ENCODE measurements at regions not wholly inside any gene's neighbourhood (a gene's known extent, or its start where the extent isn't known, plus 50 kb on each side); places are given as distances from the start of the nearest gene placed in this dataset.

DNA sequence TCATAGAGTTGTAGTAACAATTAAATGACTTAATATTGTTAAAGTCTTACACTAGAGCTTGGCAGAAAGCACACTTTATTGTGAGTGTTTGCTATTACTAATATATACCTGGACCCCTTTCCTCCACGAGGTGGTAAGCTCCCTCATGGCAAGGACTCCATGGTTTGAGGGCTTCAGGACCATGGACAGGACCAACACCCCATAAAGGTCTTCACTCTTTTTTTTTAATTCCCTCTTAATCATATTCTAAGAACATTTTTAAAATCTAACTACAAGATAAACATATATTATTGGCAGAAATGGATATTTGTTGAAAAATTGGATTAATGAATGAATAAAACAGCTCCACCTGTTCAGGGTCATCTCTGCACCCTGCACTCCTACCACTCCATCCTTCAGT, 154.5 kb downstream of the CBLN1 start:
- DNase-seq = no peak

DNA sequence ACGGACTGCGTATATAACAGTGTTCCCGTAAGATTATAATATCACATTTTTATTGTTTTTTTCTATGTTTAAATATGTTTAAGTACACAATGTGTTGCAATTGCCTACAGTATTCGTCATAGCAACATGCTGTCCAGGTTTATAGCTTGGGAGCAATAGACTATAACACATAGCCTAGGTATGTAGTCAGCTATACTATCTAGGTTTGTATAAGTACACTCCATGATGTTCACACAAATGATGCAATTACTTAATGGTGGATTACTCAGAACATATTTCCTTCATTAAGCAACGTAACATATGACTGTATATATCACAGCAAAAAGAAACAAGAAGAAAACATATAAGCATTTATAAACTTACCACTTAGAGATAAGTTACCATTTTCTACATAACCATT, 160.0 kb downstream of the CBLN1 start:
- no peak for DNase-seq

- DNase-seq = no peak
Observed at GRCh38 chr16:49120631-49121030, 161.0 kb downstream of the CBLN1 start.

DNA sequence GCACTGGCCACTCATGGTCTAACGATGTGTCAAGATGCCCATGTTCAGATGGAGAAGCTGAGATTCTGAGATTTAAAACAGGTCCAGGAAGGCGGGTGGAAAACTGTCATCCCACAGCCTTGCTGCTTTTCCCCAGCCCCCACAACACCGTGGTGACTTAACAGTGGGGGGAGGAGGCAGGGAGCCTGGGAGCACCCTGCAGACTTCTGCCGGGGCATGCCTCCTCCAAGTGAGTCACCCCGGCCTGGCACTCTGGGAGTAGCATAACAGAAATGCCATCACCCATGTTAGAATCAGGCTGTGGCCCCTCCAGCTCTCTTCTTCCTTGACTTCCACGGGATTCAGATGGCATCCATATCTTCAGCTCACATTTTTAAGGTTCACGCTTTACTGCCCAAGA, 164.8 kb downstream of the CBLN1 start:
- no peak for DNase-seq

DNA sequence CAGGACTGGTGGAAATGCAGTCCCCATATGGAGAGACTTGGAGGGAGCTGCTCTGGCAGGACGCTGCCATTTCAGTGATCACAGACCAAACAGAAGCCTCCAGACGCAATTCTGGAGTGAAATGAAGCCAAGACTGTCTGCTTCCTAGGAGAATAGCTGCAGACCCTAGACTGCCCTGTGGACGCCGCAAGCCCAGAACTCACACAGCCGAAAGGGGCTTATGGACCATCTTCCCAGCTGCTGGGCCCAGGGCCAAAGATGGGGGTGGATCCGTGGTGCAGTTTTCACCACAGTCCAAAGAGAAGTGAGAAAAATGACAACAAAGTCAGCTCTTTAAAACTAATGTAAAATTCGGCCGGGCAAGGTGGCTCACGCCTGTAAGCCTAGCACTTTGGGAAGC, 165.7 kb downstream of the CBLN1 start:
- no peak for DNase-seq

GRCh38 chr16:49112754-49113153, 168.9 kb downstream of the CBLN1 start:
- no peak for DNase-seq

DNA sequence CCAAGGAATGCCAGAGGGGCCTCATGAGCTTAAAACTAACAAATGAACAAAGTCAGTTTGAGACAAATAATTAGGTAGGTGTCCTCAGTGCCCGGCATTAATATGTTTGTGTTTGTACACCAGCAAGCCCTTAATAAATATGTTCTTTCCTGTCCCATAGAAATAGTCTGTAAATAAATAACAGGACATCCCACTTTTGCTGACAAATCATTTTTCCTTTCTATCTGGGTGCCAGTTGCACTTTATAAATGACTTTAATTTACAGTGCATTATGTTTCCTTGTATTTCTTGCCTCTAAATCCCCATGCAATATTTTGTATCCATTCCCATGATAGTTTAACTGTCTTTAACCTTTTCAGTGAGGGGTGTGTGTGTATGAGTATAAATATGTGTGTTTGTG, 170.3 kb downstream of the CBLN1 start:
- no peak for DNase-seq

DNA sequence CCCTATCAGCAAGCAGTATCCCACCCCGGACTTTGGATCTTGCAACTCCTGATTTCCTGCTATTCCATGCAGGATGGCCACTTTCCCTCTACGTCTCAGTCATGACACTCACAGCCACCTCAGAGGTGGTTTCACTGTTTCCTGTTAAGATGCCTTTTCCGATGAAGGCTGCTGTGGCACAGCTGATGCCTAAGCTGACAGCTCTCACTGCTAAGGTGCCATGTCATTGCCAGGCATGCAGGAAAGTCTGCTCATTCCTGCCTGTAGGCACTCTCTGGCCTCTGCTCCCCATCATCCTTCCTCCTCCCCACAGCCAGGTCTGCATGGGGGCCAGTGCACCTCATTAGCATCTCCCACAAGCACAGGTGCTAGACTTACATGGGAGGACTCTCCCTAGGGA, 173.0 kb downstream of the CBLN1 start:
- no peak for DNase-seq

DNA sequence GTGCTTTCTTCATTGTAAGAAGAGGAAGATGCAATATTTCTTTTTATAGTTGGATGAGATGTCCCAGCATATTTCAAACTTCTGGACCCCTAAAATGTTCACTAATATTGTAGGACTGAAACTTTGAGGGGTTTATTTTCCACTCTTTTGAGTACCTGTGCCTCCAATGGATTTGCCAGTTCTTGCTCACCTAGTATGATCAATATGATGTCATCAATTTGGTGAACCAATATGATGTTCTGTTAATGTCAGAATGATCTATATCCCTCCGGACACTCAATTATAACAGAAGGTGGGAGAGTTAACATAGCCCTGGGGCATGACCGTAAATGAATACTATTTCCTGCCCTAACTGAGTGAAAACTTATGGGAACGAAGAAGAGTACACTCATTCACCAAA, 178.3 kb downstream of the CBLN1 start:
- DNase-seq = no peak

DNA sequence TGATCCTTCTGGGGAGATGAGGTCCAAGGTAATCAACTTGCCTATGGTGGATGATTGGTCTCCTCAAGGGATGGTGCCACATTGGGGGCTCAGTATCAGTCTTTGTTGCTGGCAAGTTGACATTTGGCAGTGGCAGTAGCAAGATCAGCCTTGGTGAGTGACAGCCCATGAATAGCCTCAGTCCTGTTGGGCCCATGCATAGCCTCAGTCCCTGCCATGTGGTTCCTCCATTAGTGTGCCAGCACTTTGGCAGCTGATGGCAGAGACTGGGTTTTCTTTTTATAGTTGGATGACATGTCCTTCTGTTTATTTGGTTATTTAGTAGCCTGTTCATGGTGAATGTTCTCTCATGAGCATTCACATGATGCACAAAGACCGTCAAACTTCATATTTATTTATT, 179.6 kb downstream of the CBLN1 start:
- DNase-seq = no peak

GRCh38 chr16:49100366-49100765, 181.3 kb downstream of the CBLN1 start:
- no peak for DNase-seq

- no peak for DNase-seq
Observed at GRCh38 chr16:49097964-49098363, 183.7 kb downstream of the CBLN1 start.

- no peak for DNase-seq
Observed at GRCh38 chr16:49096176-49096945, 185.3 kb downstream of the CBLN1 start.

GRCh38 chr16:49095539-49095938, 186.1 kb downstream of the CBLN1 start:
- DNase-seq = no peak

- DNase-seq = no peak
Observed at GRCh38 chr16:49094471-49094870, 187.2 kb downstream of the CBLN1 start.

DNA sequence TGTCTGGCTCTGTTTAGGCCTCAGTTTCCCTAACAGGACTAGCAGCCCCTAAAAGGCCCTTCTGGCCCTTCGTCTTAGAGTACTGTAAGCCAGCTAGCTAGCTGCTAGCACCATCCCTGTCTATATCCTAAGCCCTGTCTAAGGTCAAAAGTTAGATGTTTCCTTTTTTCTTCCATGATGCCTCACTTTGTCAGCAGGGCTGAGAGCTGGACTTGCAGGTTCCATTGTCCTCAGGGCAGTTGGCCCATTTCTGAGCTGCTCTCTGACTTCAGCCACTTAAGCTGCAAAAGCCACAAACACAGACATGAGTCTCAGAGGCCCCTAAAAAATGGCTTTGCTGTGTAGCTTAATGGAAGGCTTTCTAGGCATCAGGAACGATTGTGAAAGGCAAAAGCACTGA, 187.7 kb downstream of the CBLN1 start:
- DNase-seq = no peak

DNA sequence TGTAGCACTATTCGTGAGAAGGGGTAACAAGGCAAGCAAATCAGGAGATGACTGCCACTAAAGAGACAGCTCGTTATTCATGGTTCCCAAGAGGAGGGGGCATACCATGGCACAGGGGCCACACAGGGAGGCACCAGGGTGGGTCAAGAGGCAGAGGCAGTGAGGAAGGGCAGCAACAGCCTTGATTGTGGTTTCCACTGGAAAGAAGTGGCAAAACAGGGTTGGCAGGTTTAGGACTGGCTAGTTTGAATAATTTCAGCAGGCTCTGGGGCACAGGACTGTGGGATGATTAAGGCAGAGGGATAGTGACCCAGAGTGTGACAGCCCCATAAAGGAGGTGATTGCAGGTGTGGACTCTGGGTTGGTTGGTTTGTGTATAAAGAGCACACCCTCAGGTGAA, 188.9 kb downstream of the CBLN1 start:
- no peak for DNase-seq

DNA sequence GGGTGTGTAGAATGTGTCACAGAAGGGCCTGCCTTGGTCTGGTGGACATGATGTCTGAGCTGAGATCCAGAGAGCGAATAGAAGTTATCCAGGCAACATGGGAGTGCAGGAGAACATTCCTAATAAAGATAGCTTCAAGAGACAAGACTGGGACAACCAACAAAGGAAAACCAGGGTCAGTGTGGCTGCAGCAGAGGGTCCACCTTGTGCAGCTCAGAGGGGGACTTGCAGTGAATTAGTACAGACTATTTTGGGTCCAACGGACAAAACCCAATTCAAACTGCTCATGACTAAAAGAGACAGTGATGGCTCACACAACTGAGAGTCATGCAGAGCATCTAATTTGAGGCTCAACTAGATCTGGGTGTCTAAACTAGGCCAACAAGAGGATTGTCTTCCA, 192.1 kb downstream of the CBLN1 start:
- no peak for DNase-seq

GRCh38 chr16:49089039-49089438, 192.6 kb downstream of the CBLN1 start:
- no peak for DNase-seq

GRCh38 chr16:49085686-49086085, 196.0 kb downstream of the CBLN1 start:
- DNase-seq = no peak

DNA sequence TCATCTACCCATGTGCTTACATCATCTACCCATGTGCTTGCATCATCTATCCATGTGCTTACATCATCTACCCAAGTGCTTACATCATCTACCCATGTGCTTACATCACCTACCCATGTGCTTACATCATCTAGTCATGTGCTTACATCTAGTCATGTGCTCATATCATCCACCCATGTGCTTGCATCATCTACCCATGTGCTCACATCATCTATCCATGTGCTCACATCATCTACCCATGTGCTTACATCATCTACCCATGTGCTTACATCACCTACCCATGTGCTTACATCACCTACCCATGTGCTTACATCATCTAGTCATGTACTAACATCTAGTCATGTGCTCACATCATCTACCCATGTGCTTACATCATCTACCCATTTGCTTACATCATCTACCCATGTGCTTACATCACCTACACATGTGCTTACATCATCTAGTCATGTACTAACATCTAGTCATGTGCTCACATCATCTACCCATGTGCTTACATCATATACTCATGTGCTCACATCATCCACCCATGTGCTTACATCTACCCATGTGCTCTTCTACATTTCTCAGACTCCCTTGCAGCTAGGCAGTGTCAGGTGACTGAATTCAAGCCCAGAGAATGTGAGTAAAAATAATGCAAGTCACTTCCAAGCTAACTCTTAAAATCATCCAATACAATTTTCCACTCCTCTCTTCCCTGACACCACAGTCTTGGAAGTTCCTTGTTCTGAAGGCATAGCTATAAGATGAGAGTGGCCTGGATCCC, 196.8 kb downstream of the CBLN1 start:
- no peak for DNase-seq

- DNase-seq = no peak
Observed at GRCh38 chr16:49081554-49081953, 200.1 kb downstream of the CBLN1 start.

- DNase-seq = no peak
Observed at GRCh38 chr16:49081086-49081485, 200.6 kb downstream of the CBLN1 start.

- no peak for DNase-seq
Observed at GRCh38 chr16:49078571-49078970, 203.1 kb downstream of the CBLN1 start.

- no peak for DNase-seq
Observed at GRCh38 chr16:49078104-49078503, 203.5 kb downstream of the CBLN1 start.

All from T-helper 1 cell (primary cell).